Heart left ventricle (tissue), 16 donors: ENCODE measurements at regions not wholly inside any gene's neighbourhood (a gene's known extent, or its start where the extent isn't known, plus 50 kb on each side); places are given as distances from the start of the nearest gene placed in this dataset.
"Not testable (repeated sequence)": the region's sequence is repeated elsewhere in the genome, so short reads cannot be mapped to it uniquely, and the experiment has no call there.

ENCODE experiments used
- ATAC-seq, 4 donors: fragments of 200-7000 bp; cut with Tn5 transposase; one replicate each; pipeline ENCODE4 v1.9.1; 2020 to 2022; ENCODE audit warnings: moderate library complexity in 4 of 4, mild to moderate bottlenecking in 3 of 4, moderate number of reproducible peaks in 1 of 4
- DNase-seq, 5 donors: peaks; one replicate each; pipeline ENCODE4 v3.0.0-alpha.2; 2020
- H3K27ac ChIP-seq, 12 donors: fragments of 200-600 bp; sonication (generic) in 4 of 12; one replicate each; pipeline versions ENCODE4 v1.5.0 to v1.8.0; 2016 to 2022; ENCODE audit warnings: mild to moderate bottlenecking in 2 of 12
- H3K27me3 ChIP-seq, 9 donors: fragments of 200-600 bp; sonication (generic) in 2 of 9; one replicate each; pipeline versions ENCODE4 v1.5.1 to v1.8.0; 2016 to 2022; ENCODE audit warnings: mild to moderate bottlenecking in 3 of 9
- H3K36me3 ChIP-seq, 9 donors: fragments of 200-600 bp; sonication (generic) in 2 of 9; one replicate each; pipeline versions ENCODE4 v1.5.0 to v1.8.0; 2018 to 2022; ENCODE audit warnings: mild to moderate bottlenecking in 2 of 9
- H3K4me1 ChIP-seq, 12 donors: fragments of 200-600 bp; sonication (generic) in 4 of 12; one replicate each; pipeline versions ENCODE4 v1.5.0 to v1.8.0; 2016 to 2022; ENCODE audit warnings: mild to moderate bottlenecking in 3 of 12
- H3K4me3 ChIP-seq, 12 donors: fragments of 200-600 bp; sonication (generic) in 4 of 12; one replicate each; pipeline versions ENCODE4 v1.5.0 to v1.8.0; 2017 to 2022; ENCODE audit warnings: mild to moderate bottlenecking in 9 of 12, moderate library complexity in 4 of 12
- H3K9me3 ChIP-seq, 12 donors: fragments of 200-600 bp; sonication (generic) in 4 of 12; one replicate each; pipeline versions ENCODE4 v1.5.0 to v1.8.0; 2016 to 2022; ENCODE audit warnings: mild to moderate bottlenecking in 1 of 12
- CTCF ChIP-seq, 12 donors: fragments of 200-600 bp; sonication (generic) in 4 of 12; IDR thresholded peaks; one replicate each; pipeline versions ENCODE4 v1.5.0 to v1.8.0; 2018 to 2022; ENCODE audit warnings: antibody characterized with exemption in 12 of 12, mild to moderate bottlenecking in 5 of 12
- POLR2A ChIP-seq, 2 donors: fragments of 450-650 bp; IDR thresholded peaks; one replicate each; pipeline ENCODE4 v1.6.1; 2017; ENCODE audit warnings: antibody characterized with exemption in 2 of 2, mild to moderate bottlenecking in 2 of 2, moderate library complexity in 2 of 2
- WGBS, 4 donors: extraction: QIAGEN DNeasy Blood & Tissue Kit in 2 of 4; methylation state at CpG; one replicate each; pipeline versions ENCODE4 v1.1.5 to v1.1.7; 2013 to 2018; 5-methylcytosine and 5-hydroxymethylcytosine counted together
- intact Hi-C, 10 donors: fragments of 100-400 bp; cut with DNase I; formaldehyde crosslinking; loops; one replicate each; pipeline versions ENCODE4 v1.11.1 to v1.14.2; 2022
- donor health status: ischemic (EF 13 %, LVEDD 7.1; RV severe dilation, severe dysfunction).
- donor health status: healthy with polysubstance abuse.
- donor health status: DM: no; HTN: yes; CAD: no.
- donor health status: DM: no; HTN: no; CAD: no.
- donor health status: ischemic (EF 25% LVEDD 6.9; RV normal size, moderate dysfunction).
- donor health status: ischemic (EF 25% LVEDD 5.7; RV mildly dilated, moderate dysfunction).
- donor health status: healthy.
- donor health status: DM: yes; HTN: yes; CAD: no.
- donor health status: ischemic (EF 35%, LVEDD 5.7; RV mildly dilated, moderate dysfunction).
- donor health status: nonischemic (EF 11% LVEDD 7.7; RV severe dilation, severe dysfunction).
- donor health status: DM: yes; HTN: yes; CAD: no.
- donor health status: PGD.
- donor health status: ischemic (EF 29% LVEDD 5.4; RV normal size, mild dysfunction).
- donor health status: nonischemic (EF 23%, LVEDD 6.1; RV moderate dilation, normal function).

DNA sequence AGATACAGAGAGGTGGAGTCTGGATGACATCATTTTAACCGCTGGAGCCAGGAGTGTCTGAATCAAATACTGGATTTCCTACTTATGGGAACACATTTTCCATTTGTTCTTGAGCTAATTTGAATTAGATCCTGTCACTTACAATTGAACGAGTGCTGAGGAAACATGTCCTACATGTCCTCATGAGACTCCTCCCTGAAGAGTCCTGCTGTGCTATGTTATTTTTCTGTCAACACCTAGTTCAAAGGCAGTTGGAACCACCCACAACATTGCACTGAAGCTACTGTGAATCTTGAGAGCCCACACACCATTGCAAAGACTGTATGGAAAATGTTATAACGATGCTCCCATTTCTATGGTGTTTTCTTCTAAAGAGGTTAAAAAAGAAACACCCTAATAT lies 123.5 kb upstream of the CRBN start:
- no peaks in the 10 kb centered on the region for H3K27me3 ChIP-seq
- no peak for TF ChIP-seq POLR2A (IDR thresholded peaks at IDR 0.05)
- TF ChIP-seq CTCF (IDR thresholded peaks at IDR 0.05): no peak
- peak in 3 of 4 donors; percentile 37 to 81 (median 58) for ATAC-seq
- 21 to 28% (median 22%) methylated on average over 3 of the region's 3 CpGs for WGBS, 4 donors
- no peaks in the 10 kb centered on the region for H3K4me1 ChIP-seq
- H3K9me3 ChIP-seq: peaks cover 0 to 2% (median 0%) of the 10 kb centered on the region in 12 donors
- no peak overlapping the region for H3K4me3 ChIP-seq
- H3K27ac ChIP-seq: no peak overlapping the region
- no peak for DNase-seq
- intact Hi-C loops: no loop called here
- no peaks in the 10 kb centered on the region for H3K36me3 ChIP-seq

- H3K36me3 ChIP-seq: no peaks in the 10 kb centered on the region
- no peak overlapping the region for H3K27ac ChIP-seq
- H3K4me3 ChIP-seq: no peak overlapping the region
- no peak for DNase-seq
- intact Hi-C loops: no loop called here
- no peaks in the 10 kb centered on the region for H3K27me3 ChIP-seq
- ATAC-seq: no peak
- TF ChIP-seq CTCF (IDR thresholded peaks at IDR 0.05) (no peak), POLR2A (IDR thresholded peaks at IDR 0.05) (no peak)
- 49 to 67% (median 61%) methylated on average over 1 of the region's 1 CpG for WGBS, 4 donors
- peaks cover 0 to 6% (median 0%) of the 10 kb centered on the region in 12 donors for H3K9me3 ChIP-seq
- H3K4me1 ChIP-seq: no peaks in the 10 kb centered on the region
Measured at GRCh38 chr3:3301476-3301875, 122.0 kb upstream of the CRBN start.

DNA sequence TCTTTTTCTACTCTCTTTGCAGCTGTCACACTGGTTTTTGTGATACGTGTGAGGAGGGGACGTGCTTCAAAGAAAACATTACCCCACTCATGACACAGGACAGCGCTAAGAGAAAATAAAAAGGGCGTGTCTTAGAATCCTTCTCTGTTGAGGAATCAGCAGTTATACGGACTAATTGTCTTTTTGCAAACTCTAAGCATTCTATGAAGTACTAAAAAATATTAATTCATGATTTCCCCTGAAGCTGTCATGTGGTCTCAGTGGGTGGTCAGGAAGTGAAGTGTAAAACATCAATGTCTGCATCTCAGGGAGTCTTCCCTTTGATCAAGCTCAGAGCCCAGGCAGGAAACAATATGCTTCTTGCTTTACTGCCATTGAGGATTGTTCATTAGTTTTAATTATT lies 117.5 kb upstream of the CRBN start:
- no peaks in the 10 kb centered on the region for H3K36me3 ChIP-seq
- WGBS, 4 donors: 60 to 76% (median 71%) methylated on average over 5 of the region's 5 CpGs
- no peaks in the 10 kb centered on the region for H3K4me1 ChIP-seq
- H3K27me3 ChIP-seq: no peaks in the 10 kb centered on the region
- TF ChIP-seq CTCF (IDR thresholded peaks at IDR 0.05) (no peak), POLR2A (IDR thresholded peaks at IDR 0.05) (no peak)
- ATAC-seq (no peak), DNase-seq (no peak)
- intact Hi-C loops: no loop called here
- H3K27ac ChIP-seq: no peak overlapping the region
- H3K9me3 ChIP-seq: peaks cover 0 to 28% (median 2%) of the 10 kb centered on the region in 12 donors
- no peak overlapping the region for H3K4me3 ChIP-seq

DNA sequence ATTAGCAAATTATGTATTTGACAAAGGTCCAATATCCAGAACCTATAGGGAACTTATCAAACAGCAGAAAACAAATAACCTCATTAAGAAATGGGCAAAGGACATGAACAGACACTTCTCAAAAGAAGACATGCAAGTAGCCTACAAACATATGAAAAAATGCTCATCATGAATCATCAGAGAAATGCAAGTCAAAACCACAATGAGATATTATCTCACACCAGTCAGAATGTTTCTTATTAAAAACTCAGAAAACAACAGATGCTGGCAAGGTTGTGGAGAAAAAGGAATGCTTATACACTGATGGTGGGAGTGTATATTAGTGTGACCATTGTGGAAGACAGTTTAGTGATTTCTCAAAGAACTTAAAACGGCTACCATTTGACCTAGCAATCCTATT lies 116.1 kb upstream of the CRBN start:
- intact Hi-C loops: no loop called here
- Histone ChIP-seq H3K36me3 (no peaks in the 10 kb centered on the region), H3K27me3 (no peaks in the 10 kb centered on the region), H3K4me1 (no peaks in the 10 kb centered on the region), H3K4me3 (no peak overlapping the region), H3K27ac (no peak overlapping the region), H3K9me3 (peaks cover 0 to 34% (median 2%) of the 10 kb centered on the region in 12 donors)
- ATAC-seq (no peak), DNase-seq (no peak)
- no peak for TF ChIP-seq CTCF (IDR thresholded peaks at IDR 0.05)
- no peak for TF ChIP-seq POLR2A (IDR thresholded peaks at IDR 0.05)
- 64 to 74% (median 72%) methylated on average over 1 of the region's 1 CpG for WGBS, 4 donors

DNA sequence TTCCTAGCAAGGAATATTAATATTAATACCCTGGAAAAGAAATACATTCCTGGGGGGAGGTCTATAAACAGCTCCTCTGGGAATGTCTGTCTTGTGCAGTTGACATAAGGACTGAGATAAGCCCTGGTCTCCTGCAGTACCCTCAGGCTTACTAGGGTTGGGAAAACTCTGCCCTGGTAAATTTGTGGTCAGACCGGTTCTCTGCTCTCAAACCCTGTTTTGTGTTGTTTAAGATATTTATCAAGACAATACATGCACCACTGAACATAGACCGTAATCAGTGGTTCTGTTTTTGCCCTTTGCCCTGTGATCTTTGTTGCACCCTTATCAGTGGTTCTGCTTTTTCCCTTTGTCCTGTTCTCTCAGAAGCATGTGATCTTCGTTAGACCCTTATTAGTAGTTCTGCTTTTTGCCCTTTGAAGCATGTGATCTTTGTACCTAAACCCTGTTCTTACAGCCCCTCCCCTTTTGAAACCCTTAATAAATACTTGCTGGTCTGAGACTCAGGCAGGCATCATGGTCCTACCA lies 112.3 kb upstream of the CRBN start:
- not testable (repeated sequence) for H3K4me3 ChIP-seq, DNase-seq

More for the DNA sequence above, 112.3 kb upstream of the CRBN start:
- H3K27ac ChIP-seq, ATAC-seq, intact Hi-C loops, H3K4me1 ChIP-seq, H3K36me3 ChIP-seq, H3K27me3 ChIP-seq: not testable (repeated sequence)
- peaks cover 0 to 34% (median 2%) of the 10 kb centered on the region in 12 donors for H3K9me3 ChIP-seq
- 71 to 77% (median 73%) methylated on average over 3 of the region's 3 CpGs for WGBS, 4 donors
